H9 (cell line): ENCODE measurements at regions not wholly inside any gene's neighbourhood (a gene's known extent, or its start where the extent isn't known, plus 50 kb on each side); places are given as distances from the start of the nearest gene placed in this dataset.

Experiments
- DNase-seq: peaks from one replicate; pipeline ENCODE4 v3.0.0-alpha.2; 2017
- H2AFZ ChIP-seq: one replicate; pipeline ENCODE4 v1.6.1; 2013; ENCODE audit warnings: mild to moderate bottlenecking, low read length, control low read depth, moderate library complexity
- H2AK5ac ChIP-seq: 2 replicates; pipeline ENCODE4 v1.6.1; 2013; ENCODE audit warnings: low read length, control low read depth, mixed read lengths; ENCODE audit not compliant: insufficient read length
- H2BK120ac ChIP-seq: one replicate; pipeline ENCODE4 v1.6.1; 2013; ENCODE audit warnings: low read depth, mild to moderate bottlenecking, low read length, control low read depth, inconsistent platforms; ENCODE audit not compliant: poor library complexity, severe bottlenecking
- H2BK12ac ChIP-seq: 2 replicates; pipeline ENCODE4 v1.6.1; 2013; ENCODE audit warnings: low read length, control low read depth, mixed read lengths, low read depth; ENCODE audit not compliant: insufficient read length
- H2BK15ac ChIP-seq: 2 replicates; pipeline ENCODE4 v1.6.1; 2013; ENCODE audit warnings: low read depth, low read length, control low read depth
- H2BK20ac ChIP-seq: one replicate; pipeline ENCODE4 v1.6.1; 2013; ENCODE audit warnings: low read depth, mild to moderate bottlenecking, low read length, control low read depth, inconsistent platforms; ENCODE audit not compliant: poor library complexity, severe bottlenecking
- H2BK5ac ChIP-seq: 2 replicates; pipeline ENCODE4 v1.6.1; 2013; ENCODE audit warnings: low read length, control low read depth, mixed read lengths; ENCODE audit not compliant: insufficient read length
- H3K14ac ChIP-seq: 2 replicates; pipeline ENCODE4 v1.6.1; 2013; ENCODE audit warnings: low read length, control low read depth; ENCODE audit not compliant: insufficient read depth
- H3K18ac ChIP-seq: 2 replicates; pipeline ENCODE4 v1.6.1; 2013; ENCODE audit warnings: low read depth, mild to moderate bottlenecking, mixed read lengths, low read length, control low read depth; ENCODE audit not compliant: insufficient read length
- H3K23ac ChIP-seq: 2 replicates; pipeline ENCODE4 v1.6.1; 2013; ENCODE audit warnings: low read length, control low read depth, mixed read lengths, low read depth; ENCODE audit not compliant: insufficient read length
- H3K23me2 ChIP-seq: 2 replicates; pipeline ENCODE4 v1.6.1; 2013; ENCODE audit warnings: low read depth, mild to moderate bottlenecking, mixed read lengths, low read length, control low read depth; ENCODE audit not compliant: insufficient read length, poor library complexity, severe bottlenecking
- H3K27ac ChIP-seq: 2 replicates; pipeline ENCODE4 v1.5.1; 2013; ENCODE audit warnings: low read length, control low read depth, mixed read lengths, low read depth; ENCODE audit not compliant: insufficient read length
- H3K27me3 ChIP-seq: 2 replicates; pipeline ENCODE4 v1.6.1; 2013; ENCODE audit warnings: low read length, control low read depth, inconsistent platforms; ENCODE audit not compliant: insufficient read depth
- H3K4ac ChIP-seq: 2 replicates; pipeline ENCODE4 v1.6.1; 2013; ENCODE audit warnings: low read depth, mild to moderate bottlenecking, control low read depth, inconsistent platforms, low read length, moderate library complexity
- H3K4me1 ChIP-seq: 2 replicates; pipeline ENCODE4 v1.6.1; 2013; ENCODE audit warnings: low read length, control low read depth, inconsistent platforms; ENCODE audit not compliant: insufficient read depth
- H3K4me2 ChIP-seq: 2 replicates; pipeline ENCODE4 v1.6.1; 2013; ENCODE audit warnings: low read length, control low read depth, mixed read lengths; ENCODE audit not compliant: insufficient read length, insufficient read depth
- H3K56ac ChIP-seq: 2 replicates; pipeline ENCODE4 v1.6.1; 2013; ENCODE audit warnings: low read depth, mild to moderate bottlenecking, mixed read lengths, low read length, control low read depth; ENCODE audit not compliant: insufficient read length
- H3K79me1 ChIP-seq: 2 replicates; pipeline ENCODE4 v1.6.1; 2013; ENCODE audit warnings: low read depth, mild to moderate bottlenecking, moderate library complexity, low read length, control low read depth, inconsistent platforms; ENCODE audit not compliant: insufficient read depth, poor library complexity, severe bottlenecking
- H3K79me2 ChIP-seq: 2 replicates; pipeline ENCODE4 v1.6.1; 2013; ENCODE audit warnings: low read length, control low read depth, inconsistent platforms; ENCODE audit not compliant: insufficient read depth
- H3K9ac ChIP-seq: 2 replicates; pipeline ENCODE4 v1.6.1; 2013; ENCODE audit warnings: low read length, control low read depth, mixed read lengths; ENCODE audit not compliant: insufficient read length; ENCODE audit errors: extremely low read depth
- H3K9me3 ChIP-seq: one replicate; pipeline ENCODE4 v1.6.1; 2013; ENCODE audit warnings: low read depth, low read length, inconsistent platforms; ENCODE audit not compliant: control insufficient read depth
- H3T11ph ChIP-seq: one replicate; pipeline ENCODE4 v1.6.1; 2013; ENCODE audit warnings: mild to moderate bottlenecking, low read length, control low read depth, inconsistent platforms
- H4K20me1 ChIP-seq: one replicate; pipeline ENCODE4 v1.6.1; 2013; ENCODE audit not compliant: control insufficient read depth, insufficient read length, insufficient read depth
- H4K5ac ChIP-seq: 2 replicates; pipeline ENCODE4 v1.6.1; 2013; ENCODE audit warnings: low read depth, mild to moderate bottlenecking, mixed read lengths, low read length, control low read depth; ENCODE audit not compliant: insufficient read length
- H4K8ac ChIP-seq: replicated peaks from 2 replicates; pipeline ENCODE4 v1.6.1; 2013; ENCODE audit warnings: low read length, control low read depth, mixed read lengths, low read depth; ENCODE audit not compliant: insufficient read length
- H4K91ac ChIP-seq: 2 replicates; pipeline ENCODE4 v1.6.1; 2013; ENCODE audit warnings: low read depth, mild to moderate bottlenecking, moderate library complexity, mixed read lengths, low read length, control low read depth; ENCODE audit not compliant: insufficient read length
- H3K27ac Mint-ChIP-seq, 3 experiments: 2 replicates in 2 of 3; 3 replicates in 1 of 3; pipeline ENCODE4 v1.8.0; 2020 to 2021; ENCODE audit warnings: mixed read lengths in 3 of 3, mild to moderate bottlenecking in 1 of 3, moderate library complexity in 1 of 3
- H3K27me3 Mint-ChIP-seq: 2 replicates; pipeline ENCODE4 v1.8.0; 2021; ENCODE audit warnings: low read depth, mild to moderate bottlenecking, moderate library complexity, mixed read lengths
- H3K36me3 Mint-ChIP-seq, 3 experiments: 2 replicates in 2 of 3; 3 replicates in 1 of 3; pipeline ENCODE4 v1.8.0; 2020 to 2021; ENCODE audit warnings: low read depth in 3 of 3, mixed read lengths in 3 of 3; ENCODE audit not compliant: insufficient read depth in 1 of 3
- H3K4me1 Mint-ChIP-seq, 2 experiments: 2 replicates each; pipeline ENCODE4 v1.8.0; 2020; ENCODE audit warnings: mixed read lengths in 2 of 2
- H3K4me3 Mint-ChIP-seq, 2 experiments: 2 replicates in 1 of 2; 3 replicates in 1 of 2; pipeline ENCODE4 v1.8.0; 2020 to 2021; ENCODE audit warnings: mild to moderate bottlenecking in 2 of 2, mixed read lengths in 2 of 2, moderate library complexity in 1 of 2
- H3K9me3 Mint-ChIP-seq, 2 experiments: 2 replicates in 1 of 2; 3 replicates in 1 of 2; pipeline ENCODE4 v1.8.0; 2020; ENCODE audit warnings: mild to moderate bottlenecking in 2 of 2, mixed read lengths in 2 of 2, moderate library complexity in 1 of 2
- CTCF ChIP-seq: fragments of 200-600 bp; sonication (generic); conservative IDR thresholded peaks from 3 replicates; pipeline ENCODE4 v1.8.0; 2021; ENCODE audit warnings: antibody characterized with exemption, mild to moderate bottlenecking

GRCh38 chr2:65594150-65594549 is 161.8 kb upstream of the SPRED2 start:
- no peak overlapping the region for H2AK5ac ChIP-seq
- Mint-ChIP-seq H3K27ac (no peak overlapping the region), H3K27me3 (no peaks in the 10 kb centered on the region), H3K4me1 (peaks cover 6 to 8% of the 10 kb centered on the region in 2 experiments), H3K9me3 (no peaks in the 10 kb centered on the region), H3K4me3 (no peak overlapping the region), H3K36me3 (no peaks in the 10 kb centered on the region; a peak in 1 of 7 replicates)
- H2BK12ac ChIP-seq = no peak overlapping the region
- no peak overlapping the region for H4K5ac ChIP-seq
- H3K27me3 ChIP-seq = no peaks in the 10 kb centered on the region
- no peak overlapping the region for H2BK120ac ChIP-seq
- H3K23me2 ChIP-seq = no peaks in the 10 kb centered on the region
- no peak overlapping the region for H2AFZ ChIP-seq
- no peak for DNase-seq
- no peaks in the 10 kb centered on the region for H3K79me2 ChIP-seq
- H3K4me1 ChIP-seq = no peaks in the 10 kb centered on the region
- no peak overlapping the region for H2BK5ac ChIP-seq
- H3K18ac ChIP-seq = no peak overlapping the region
- H4K91ac ChIP-seq = no peak overlapping the region
- H2BK20ac ChIP-seq = no peak overlapping the region
- no peaks in the 10 kb centered on the region for H4K20me1 ChIP-seq
- no peaks in the 10 kb centered on the region for H3K9me3 ChIP-seq
- no peak overlapping the region for H3K27ac ChIP-seq
- H3K4me2 ChIP-seq = no peak overlapping the region
- no peak overlapping the region for H3T11ph ChIP-seq
- no peak overlapping the region for H3K4ac ChIP-seq
- H3K79me1 ChIP-seq = no peaks in the 10 kb centered on the region
- H3K56ac ChIP-seq = no peak overlapping the region
- no peak overlapping the region for H4K8ac ChIP-seq
- H3K23ac ChIP-seq = no peak overlapping the region
- no peak overlapping the region for H2BK15ac ChIP-seq
- no peak overlapping the region for H3K9ac ChIP-seq
- no peak for TF ChIP-seq CTCF
- no peak overlapping the region for H3K14ac ChIP-seq
